Panc1 (cell line): ENCODE measurements at regions not wholly inside any gene's neighbourhood (a gene's known extent, or its start where the extent isn't known, plus 50 kb on each side); places are given as distances from the start of the nearest gene placed in this dataset.

Source experiments
- CTCF ChIP-seq: fragments of 450-650 bp; IDR thresholded peaks from 2 replicates; pipeline ENCODE4 v1.5.1; 2017; ENCODE audit warnings: mild to moderate bottlenecking
- POLR2AphosphoS5 ChIP-seq: IDR thresholded peaks from 2 replicates; pipeline ENCODE4 v1.6.1; 2012; ENCODE audit warnings: mild to moderate bottlenecking, low read depth, low read length, moderate library complexity
- REST ChIP-seq, 2 experiments: IDR thresholded peaks; 2 replicates each; pipeline ENCODE4 v1.6.1; 2011 to 2012; ENCODE audit warnings: low read depth in 2 of 2, control low read depth in 1 of 2, low read length in 1 of 2, mild to moderate bottlenecking in 1 of 2, moderate library complexity in 1 of 2; ENCODE audit not compliant: insufficient read depth in 1 of 2

- TF ChIP-seq CTCF (no peak), POLR2AphosphoS5 (no peak), REST (IDR thresholded peaks at IDR 0.05; ENCODE audit: insufficient read depth in 1 of 2, low read depth in 2 of 2, low read length in 1 of 2) (no peak)
Measured at GRCh38 chr1:30248774-30249173, 474.6 kb downstream of the MATN1 start.
